HEK293T (cell line): ENCODE measurements at regions not wholly inside any gene's neighbourhood (a gene's known extent, or its start where the extent isn't known, plus 50 kb on each side); places are given as distances from the start of the nearest gene placed in this dataset.

Experiments
- BHLHE40 ChIP-seq: fragments of 450-650 bp; IDR thresholded peaks from 2 replicates; pipeline ENCODE4 v1.6.1; 2016; ENCODE audit warnings: mild to moderate bottlenecking, moderate library complexity, borderline replicate concordance
- CTBP1 ChIP-seq: fragments of 450-650 bp; IDR thresholded peaks from 2 replicates; pipeline ENCODE4 v1.6.1; 2016; ENCODE audit warnings: borderline replicate concordance
- HDGF ChIP-seq: fragments of 450-650 bp; IDR thresholded peaks from 2 replicates; pipeline ENCODE4 v1.6.1; 2017; ENCODE audit warnings: antibody characterized with exemption, borderline replicate concordance
- PKNOX1 ChIP-seq: fragments of 450-650 bp; IDR thresholded peaks from 2 replicates; pipeline ENCODE4 v1.6.1; 2016
- SUZ12 ChIP-seq: fragments of 450-650 bp; IDR thresholded peaks from 2 replicates; pipeline ENCODE4 v1.6.1; 2016; ENCODE audit warnings: mild to moderate bottlenecking

GRCh38 chrX:10930151-10930550, 181.0 kb upstream of the HCCS start:
- TF ChIP-seq PKNOX1 (no peak), BHLHE40 (no peak), HDGF (no peak), CTBP1 (no peak), SUZ12 (no peak)
